ENCODE measurements at regions not wholly inside any gene's neighbourhood (a gene's known extent, or its start where the extent isn't known, plus 50 kb on each side); places are given as distances from the start of the nearest gene placed in this dataset.

GRCh38 chr6:120646101-120646500 is 688.2 kb downstream of the TBC1D32 start:
- Histone ChIP-seq H3K9me1 (ENCODE audit: insufficient read depth, low read length) (no peaks in the 10 kb centered on the region), H4K5ac (ENCODE audit: low read depth, low read length) (no peak overlapping the region), H3K27me3 (ENCODE audit: control insufficient read depth, insufficient read depth, low read length) (no peaks in the 10 kb centered on the region), H4K91ac (ENCODE audit: insufficient read depth, low read depth, low read length) (no peak overlapping the region), H2AFZ (replicated peaks; ENCODE audit: low read length, poor library complexity) (no peak overlapping the region), H3K4me3 (ENCODE audit: insufficient read depth, low read depth, low read length) (no peak overlapping the region), H3K36me3 (ENCODE audit: control insufficient read depth, insufficient read depth, low read length) (no peaks in the 10 kb centered on the region), H3K18ac (ENCODE audit: low read depth, low read length) (no peak overlapping the region), H2BK5ac (ENCODE audit: low read depth, low read length, poor library complexity, severe bottlenecking) (no peak overlapping the region), H3K27ac (ENCODE audit: insufficient read depth, low read length) (no peak overlapping the region), H3K14ac (replicated peaks; ENCODE audit: low read depth, low read length) (no peak overlapping the region), H3K79me1 (ENCODE audit: low read depth in 1 of 2, low read length in 2 of 2) (no peaks in the 10 kb centered on the region), H2BK20ac (ENCODE audit: low read depth, low read length) (no peak overlapping the region), H3K23ac (ENCODE audit: low read depth, low read length) (no peak overlapping the region), H3K9ac (ENCODE audit: low read depth, low read length) (no peak overlapping the region), H2AK5ac (ENCODE audit: low read depth, low read length) (no peak overlapping the region), H3K9me3 (ENCODE audit: control insufficient read depth, insufficient read depth, low read length) (0 out of 2 replicates have a peak, but pooled peaks cover 2% of the 10 kb centered on the region), H2BK15ac (ENCODE audit: low read depth, low read length) (no peak overlapping the region), H3K56ac (ENCODE audit: extremely low read depth, insufficient read depth, low read length) (no peak overlapping the region), H4K20me1 (ENCODE audit: insufficient read depth, low read length) (no peaks in the 10 kb centered on the region), H3K4me1 (ENCODE audit: control insufficient read depth, insufficient read depth, low read length) (no peaks in the 10 kb centered on the region), H3K4ac (ENCODE audit: low read depth, low read length) (no peak overlapping the region), H3K4me2 (ENCODE audit: low read depth, low read length) (no peak overlapping the region), H4K8ac (ENCODE audit: low read depth in 2 of 2, low read length in 2 of 2) (no peak overlapping the region), H2AK9ac (replicated peaks; ENCODE audit: low read depth, low read length, poor library complexity) (no peak overlapping the region), H2BK120ac (ENCODE audit: low read depth, low read length) (no peak overlapping the region)
- dilution Hi-C loops (cut with HindIII; ENCODE audit: low sequenced_read_pairs, unreplicated experiment) = no loop called here
- BruUV-seq (replicated peaks) = no TSS peak
- CTCF ChIA-PET = no interaction called here
- TF ChIP-seq RCOR1 (IDR thresholded peaks at IDR 0.05; ENCODE audit: insufficient replicate concordance, low read length) (no peak), SMC3 (IDR thresholded peaks at IDR 0.05; ENCODE audit: low read depth, low read length) (no peak), MAZ (IDR thresholded peaks at IDR 0.05; ENCODE audit: borderline replicate concordance, low read depth, low read length) (no peak), FOS (IDR thresholded peaks at IDR 0.05; ENCODE audit: low read depth, low read length) (no peak), NFE2L2 (IDR thresholded peaks at IDR 0.05; ENCODE audit: low read depth, low read length) (no peak), CHD1 (IDR thresholded peaks at IDR 0.05; ENCODE audit: low read depth, low read length) (no peak), POLR2A (IDR thresholded peaks at IDR 0.05; ENCODE audit: low read depth, low read length) (no peak), ELK1 (IDR thresholded peaks at IDR 0.05; ENCODE audit: borderline replicate concordance, low read depth, low read length) (no peak), CTCF (conservative IDR thresholded peaks at IDR 0.05; ENCODE audit: low read depth, low read length) (no peak), RFX5 (IDR thresholded peaks at IDR 0.05; ENCODE audit: low read depth, low read length) (no peak), CEBPB (IDR thresholded peaks at IDR 0.05; ENCODE audit: low read depth, low read length) (no peak), RAD21 (IDR thresholded peaks at IDR 0.05; ENCODE audit: low read length) (no peak), BHLHE40 (IDR thresholded peaks at IDR 0.05; ENCODE audit: low read depth, low read length) (no peak), MAFK (IDR thresholded peaks at IDR 0.05; ENCODE audit: low read depth, low read length) (no peak), MXI1 (IDR thresholded peaks at IDR 0.05; ENCODE audit: borderline replicate concordance, low read depth, low read length) (no peak), USF2 (IDR thresholded peaks at IDR 0.05; ENCODE audit: low read depth, low read length) (no peak)
- intact Hi-C loops (cut with micrococcal nuclease) = no loop called here
- no CpG with 5 or more reads among the region's 2 CpGs for WGBS, 2 experiments (ENCODE audit: extremely low coverage in 2 of 2, insufficient read length in 1 of 2)
- in situ Hi-C loops (cut with MboI; ENCODE audit: low sequenced_read_pairs) = no loop called here
- ATAC-seq (ENCODE audit: low read depth) (no peak), DNase-seq (no peak)
- POLR2A ChIA-PET (ENCODE audit: unreplicated experiment) = no interaction called here

All from IMR-90 (cell line).